HG03066 (cell line): ENCODE measurements at regions not wholly inside any gene's neighbourhood (a gene's known extent, or its start where the extent isn't known, plus 50 kb on each side); places are given as distances from the start of the nearest gene placed in this dataset.

Experiments used
- ATAC-seq: cut with Tn5 transposase; IDR thresholded peaks from one replicate; pipeline ENCODE4 v1.9.1; 2021; ENCODE audit warnings: low read depth; ENCODE audit not compliant: unreplicated experiment

DNA sequence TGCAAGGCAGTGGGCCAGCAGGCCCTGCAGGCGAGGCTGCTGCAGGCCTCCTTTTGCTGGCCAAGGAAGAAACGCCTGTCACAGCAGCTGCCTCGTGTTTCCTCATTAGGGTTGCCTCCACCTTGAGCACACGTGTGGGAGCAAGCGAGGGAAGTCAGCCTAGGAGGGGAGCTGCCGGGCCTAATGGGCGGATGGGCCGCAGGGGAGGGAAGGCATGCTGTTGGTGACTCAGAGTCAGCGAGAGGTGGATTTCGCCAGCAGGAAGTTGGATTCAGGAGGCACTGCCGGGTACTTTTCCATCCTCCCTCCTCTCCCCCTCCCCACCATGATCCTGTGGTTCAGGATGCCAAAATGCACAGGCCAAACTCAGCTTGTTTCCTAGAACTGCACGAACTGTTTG is 498.7 kb downstream of the METTL15 start:
- ATAC-seq: no peak

DNA sequence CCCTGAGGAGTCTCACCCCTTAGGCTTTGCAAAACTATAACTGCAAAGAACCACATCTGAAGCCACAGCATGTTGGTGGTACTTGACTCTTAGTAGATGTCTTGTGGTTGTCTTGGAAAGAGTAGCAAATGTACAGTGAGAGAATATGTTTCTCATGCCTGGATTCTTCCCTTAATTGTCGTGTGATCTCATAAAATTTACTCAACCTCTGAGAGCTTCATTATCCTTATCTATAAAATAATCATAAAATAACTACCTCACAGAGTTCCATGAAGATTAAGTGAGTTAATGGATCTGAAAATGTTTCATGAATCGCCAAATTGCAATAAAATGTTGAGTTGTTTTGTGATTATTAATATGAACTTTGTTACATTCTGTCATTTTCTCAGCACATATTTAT is 491.5 kb downstream of the METTL15 start:
- ATAC-seq: no peak

DNA sequence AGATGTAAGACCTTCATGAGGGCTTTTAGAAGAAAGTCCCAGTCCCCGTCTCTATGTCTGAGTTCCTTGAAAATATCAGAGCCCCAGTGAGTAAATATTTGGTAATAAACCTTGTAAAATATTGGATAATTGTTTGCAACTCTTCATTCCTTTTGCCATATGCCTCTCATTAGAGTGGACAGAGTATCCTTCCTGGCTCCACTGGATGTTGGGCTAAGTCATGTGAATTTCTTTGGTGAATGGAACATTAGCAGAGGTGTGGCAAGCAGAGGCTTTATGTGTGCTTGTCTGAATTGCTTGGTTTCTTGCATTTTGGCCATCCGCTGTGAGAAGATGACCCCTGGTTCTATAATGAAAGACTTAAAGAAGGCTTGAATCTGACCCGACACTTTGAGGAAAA is 490.3 kb downstream of the METTL15 start:
- ATAC-seq: no peak

DNA sequence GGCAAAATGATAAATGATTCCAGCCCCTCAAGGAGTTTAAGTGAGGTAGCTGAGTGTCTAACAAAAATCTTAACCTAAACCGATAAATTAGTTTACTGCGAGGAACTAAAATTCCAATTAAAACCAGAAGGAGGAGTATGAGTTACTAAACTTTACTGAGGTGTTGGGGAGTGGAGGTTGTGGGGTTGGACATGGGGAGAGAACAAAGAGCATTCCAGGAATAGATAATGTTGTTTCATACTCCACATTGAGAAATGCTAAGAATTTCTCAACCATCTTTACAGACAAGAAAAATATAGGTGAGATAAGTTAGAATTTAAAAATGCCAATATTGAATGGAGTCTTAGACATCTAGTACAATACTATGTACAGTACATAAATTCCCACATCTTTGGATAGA is 488.6 kb downstream of the METTL15 start:
- ATAC-seq: no peak

DNA sequence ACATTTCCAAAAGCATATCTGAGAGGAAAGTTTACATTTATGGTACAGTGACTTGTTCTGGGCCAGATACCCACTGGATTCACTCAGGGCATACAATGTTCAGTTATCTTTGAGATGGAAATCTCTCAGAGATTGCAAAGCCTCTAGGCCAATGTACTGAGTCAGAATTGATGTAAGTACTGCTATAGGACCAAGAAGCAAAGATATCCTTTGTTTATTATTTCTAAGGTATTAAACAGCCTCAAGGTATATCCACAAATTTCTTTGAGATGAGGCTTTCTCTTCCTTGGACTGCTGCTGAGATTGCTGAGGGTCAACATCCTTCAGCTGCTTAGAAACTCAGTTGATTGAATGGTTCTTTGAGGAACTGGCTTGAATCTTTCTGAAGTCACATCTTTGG is 484.0 kb downstream of the METTL15 start:
- no peak for ATAC-seq

DNA sequence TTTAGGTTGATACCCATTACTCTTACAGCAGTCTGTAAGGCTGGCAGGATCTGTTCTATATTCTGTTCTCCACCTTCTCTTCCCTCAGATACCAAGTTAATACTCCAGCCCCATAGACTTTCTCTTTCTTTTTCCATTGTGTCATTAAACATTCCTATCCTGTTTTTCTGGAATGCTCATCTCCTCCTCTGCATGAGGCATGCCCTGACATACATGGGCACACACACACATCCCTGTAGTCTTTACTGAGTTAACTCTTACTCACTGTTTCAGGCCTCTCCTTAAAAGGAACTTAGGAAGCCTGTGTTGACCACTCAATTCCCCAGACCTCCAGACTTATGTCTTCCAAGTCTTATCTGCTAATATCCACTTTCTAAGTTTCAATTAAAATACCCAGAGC is 476.8 kb downstream of the METTL15 start:
- no peak for ATAC-seq

DNA sequence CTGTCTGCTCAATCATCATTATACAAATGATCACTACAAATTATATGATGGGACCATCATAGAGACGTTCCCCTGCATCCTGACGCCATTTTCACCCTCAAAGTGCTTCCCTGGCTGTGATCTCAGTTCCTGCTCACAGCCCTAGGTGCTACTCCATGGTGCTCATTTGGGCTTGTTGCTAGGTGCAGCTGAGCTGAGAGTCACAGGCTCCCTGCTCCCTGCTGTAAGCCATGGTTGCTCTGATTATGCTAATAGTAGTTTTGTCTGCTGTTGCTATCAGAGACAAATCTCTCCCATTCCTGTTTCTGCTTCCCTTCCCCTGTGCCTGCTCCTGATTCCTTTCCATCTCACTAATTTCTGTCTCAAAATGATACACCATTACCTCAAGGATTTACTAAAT is 474.3 kb downstream of the METTL15 start:
- ATAC-seq: no peak

DNA sequence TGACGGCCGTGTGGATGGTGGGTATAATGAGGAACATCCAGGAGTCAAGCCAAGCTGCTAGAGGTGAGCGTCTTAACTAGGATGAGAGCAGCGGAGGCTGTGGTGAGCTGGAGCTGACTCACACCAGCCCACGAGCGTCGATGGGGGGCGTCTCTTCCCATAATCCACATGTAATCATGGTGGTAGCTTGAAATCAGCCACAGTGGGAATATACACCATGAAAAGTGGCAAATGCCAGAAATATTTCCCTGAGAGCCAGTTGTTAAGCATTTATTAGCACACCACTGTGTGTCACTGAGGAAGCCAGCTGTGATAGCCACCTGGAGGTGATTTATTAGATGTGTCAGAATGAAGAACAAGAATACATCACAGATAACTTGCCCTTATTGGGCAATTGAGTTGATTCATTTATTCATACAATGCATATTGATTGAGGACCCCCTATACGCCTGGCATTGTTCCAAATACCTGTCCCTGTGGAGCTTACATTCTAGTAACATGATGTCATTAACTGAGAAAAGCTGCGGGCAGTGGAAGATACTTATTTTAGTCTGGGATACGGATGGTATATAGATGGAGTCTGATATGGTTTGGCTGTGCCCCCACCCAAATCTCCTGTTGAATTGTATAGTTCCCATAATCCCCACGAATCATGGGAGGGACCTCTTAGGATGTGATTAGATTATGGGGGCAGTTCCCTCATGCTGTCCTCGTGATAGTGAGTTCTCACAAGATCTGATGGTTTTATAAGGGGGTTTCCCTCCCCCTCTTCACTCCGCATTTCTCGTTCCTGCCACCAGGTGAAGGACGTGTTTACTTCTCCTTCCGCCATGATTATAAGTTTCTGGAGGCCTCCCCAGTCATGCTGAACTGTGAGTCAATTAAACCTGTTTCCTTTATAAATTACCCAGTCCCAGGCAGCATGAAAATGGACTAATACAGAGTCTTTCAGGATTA is 473.4 kb downstream of the METTL15 start:
- no peak for ATAC-seq

DNA sequence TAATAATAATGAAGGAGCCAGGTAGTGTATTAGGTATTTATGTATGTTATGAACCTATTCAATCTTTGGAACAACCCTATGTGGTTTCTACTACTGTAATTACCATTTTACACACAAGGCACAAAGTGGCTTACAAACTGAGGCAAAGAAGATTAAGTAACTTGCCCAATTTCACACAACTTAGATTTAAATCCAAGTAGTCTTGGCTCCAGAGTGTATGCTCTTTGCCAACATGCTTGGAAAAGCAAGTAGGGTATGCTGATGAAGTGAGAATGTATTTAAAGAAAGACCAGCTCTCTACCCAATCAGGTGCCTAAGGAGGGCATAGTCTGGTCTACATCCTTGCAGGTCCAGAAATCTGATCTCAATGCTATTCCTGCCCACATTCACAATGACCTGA is 463.2 kb downstream of the METTL15 start:
- ATAC-seq: no peak

DNA sequence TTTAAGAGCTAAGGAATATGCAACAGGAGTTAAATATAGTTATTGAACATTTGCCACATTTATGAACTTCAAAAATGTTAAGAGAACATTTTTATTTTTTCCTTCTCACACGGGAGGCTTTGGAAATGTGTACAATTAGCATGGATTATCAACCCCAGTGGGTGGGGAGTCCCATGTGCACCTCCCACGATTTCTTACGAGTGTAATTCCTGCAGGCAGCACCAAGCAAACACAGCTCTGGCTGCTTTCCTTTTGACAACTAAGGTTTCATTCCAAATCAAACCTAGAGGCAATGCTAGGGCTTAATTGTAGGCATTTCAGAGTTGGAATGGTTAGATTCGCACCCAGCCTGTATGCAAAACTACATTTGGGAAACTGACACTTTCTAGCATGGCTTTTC is 460.9 kb downstream of the METTL15 start:
- no peak for ATAC-seq

DNA sequence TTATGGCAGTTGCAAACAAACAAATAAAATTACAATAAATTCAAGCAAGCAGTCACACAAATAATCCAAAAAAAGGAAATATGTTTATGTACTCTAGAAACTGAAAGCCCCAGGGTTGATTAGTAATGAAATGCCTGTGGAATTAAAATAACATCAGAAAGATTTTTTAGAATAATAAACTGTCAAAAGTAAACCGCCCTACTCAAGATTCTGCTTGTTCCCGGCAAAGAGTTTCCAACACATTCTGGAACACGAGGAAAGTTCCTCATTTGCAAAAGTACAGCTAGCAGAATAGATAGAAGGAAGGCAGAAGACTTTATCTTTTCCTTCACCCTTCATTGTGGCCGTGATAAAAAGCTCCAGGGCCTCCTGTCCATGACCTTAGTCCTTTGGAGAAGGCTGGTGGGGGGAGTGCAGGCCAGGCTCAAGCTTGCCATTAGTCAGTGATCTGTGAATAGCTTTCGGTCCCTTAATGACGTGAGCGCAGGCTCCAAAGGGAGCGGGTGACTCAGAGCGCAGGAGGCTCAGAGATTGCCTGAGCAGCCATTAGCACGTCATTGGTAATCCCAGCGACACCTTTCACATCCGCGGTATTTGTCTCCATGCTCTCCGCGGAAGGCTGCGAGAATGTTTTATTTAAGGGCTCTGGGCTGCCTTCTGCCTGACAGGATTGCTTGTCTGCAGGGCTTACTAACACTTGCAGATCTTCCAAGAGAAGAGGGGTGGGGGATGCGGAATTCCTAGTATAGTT is 458.3 kb downstream of the METTL15 start:
- no peak for ATAC-seq

DNA sequence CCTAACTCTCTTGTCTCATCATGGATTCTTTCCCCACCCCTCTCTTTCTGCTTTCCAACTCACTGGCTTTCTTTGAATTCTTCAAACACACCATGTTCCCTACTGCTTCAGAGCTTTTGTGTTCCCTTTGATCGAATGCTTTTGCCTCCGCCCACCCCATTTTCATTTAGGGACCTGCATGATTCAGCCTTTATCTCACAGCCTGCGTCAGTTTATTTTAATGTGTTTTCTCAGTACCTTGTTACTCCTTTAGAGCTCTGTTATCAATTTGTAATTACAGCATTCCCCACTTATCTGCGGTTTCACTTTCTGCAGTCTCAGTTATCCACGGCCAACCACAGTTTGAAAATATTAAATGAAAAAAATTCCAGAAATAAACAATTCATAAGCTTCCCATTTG is 451.3 kb downstream of the METTL15 start:
- ATAC-seq: no peak

DNA sequence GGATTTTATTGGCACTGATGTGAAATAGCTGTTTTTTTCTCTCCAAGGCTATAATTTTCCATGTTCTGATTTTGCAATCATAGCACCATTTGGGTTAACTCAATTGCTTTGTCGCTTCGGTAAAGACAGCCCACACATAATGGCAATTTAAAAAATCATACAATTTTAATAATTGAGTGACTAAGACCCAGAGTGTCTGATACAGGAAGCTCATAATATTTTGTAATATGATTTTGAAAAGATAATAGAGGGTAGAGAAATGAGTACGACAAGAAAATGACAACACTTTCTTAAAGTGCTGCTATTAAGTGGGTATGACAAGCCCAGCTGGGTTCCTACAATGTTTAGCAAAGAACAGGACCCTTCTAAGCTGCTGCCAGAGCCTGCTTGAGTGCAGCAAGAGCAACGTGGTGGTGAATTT is 439.1 kb downstream of the METTL15 start:
- no peak for ATAC-seq

DNA sequence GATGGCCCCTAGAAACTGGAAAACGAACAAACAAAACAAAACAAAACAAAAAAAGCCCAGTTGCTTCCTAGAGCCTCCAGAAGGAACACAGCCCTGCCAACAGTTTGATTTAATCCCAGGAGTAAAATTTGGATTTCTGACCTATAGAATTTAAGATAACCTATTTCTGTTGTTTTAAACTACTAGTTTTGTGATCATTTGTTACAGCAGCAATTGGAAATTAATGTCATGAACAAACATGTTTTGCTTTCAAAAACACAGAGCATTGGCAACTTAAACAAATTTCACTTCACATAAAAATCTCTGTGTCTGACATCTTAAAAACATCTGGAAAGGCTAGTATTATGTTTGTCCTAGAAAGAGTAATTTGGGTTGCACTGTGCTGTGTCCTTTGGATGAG is 437.3 kb downstream of the METTL15 start:
- no peak for ATAC-seq

DNA sequence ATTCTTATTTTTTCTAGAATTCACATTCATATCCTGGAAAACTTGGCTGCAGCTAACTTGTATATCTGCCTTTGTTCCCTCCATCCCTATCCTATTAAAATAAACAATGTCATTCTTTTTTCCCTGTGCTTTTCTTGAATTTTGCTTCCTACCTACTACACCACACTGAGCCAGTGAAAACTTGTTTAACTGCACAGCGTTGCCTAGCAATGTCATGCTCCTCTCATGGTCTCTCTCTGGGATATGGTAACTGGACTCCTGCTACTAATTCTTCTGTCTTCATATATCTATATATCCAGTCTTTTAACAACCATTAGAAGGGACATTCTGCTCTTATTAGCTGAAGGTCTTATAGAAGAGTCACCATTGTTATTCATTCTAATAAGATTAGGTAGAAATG is 434.4 kb downstream of the METTL15 start:
- ATAC-seq: no peak

DNA sequence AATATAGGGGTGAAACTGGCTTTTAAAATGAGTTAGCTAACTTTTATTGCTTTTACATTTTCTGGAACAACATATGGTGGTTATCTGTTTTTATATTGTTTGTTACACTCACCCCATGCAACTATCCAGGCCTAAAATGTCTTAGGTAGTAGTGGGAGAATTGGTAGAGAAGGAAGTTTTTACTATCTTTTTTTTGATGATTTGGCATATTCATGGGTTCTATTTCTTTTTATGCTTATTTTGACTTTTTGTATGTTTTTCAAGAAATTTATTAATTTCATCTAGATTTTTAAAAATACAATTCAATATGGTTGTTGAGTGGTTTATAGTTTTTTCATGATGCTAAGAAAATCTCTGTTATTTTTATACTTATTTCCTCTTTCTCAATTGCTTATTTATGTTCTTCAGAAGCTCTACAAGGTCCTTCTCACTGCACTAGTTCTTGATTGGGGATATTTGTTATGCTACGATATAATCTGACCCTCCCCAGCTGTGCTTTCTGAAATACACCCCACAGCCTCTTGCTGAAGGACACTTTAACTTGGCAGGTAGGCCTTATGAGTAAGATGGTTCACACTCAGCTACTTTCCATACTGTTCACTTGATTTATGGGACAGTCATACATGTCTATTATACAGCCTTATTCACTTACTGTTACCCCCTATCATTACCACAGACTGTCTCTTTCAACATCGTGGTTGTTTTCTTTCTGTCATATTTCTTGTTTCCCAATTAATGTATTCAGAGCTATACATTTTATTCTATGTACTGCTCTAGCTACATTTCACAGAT is 431.2 kb downstream of the METTL15 start:
- ATAC-seq: no peak

DNA sequence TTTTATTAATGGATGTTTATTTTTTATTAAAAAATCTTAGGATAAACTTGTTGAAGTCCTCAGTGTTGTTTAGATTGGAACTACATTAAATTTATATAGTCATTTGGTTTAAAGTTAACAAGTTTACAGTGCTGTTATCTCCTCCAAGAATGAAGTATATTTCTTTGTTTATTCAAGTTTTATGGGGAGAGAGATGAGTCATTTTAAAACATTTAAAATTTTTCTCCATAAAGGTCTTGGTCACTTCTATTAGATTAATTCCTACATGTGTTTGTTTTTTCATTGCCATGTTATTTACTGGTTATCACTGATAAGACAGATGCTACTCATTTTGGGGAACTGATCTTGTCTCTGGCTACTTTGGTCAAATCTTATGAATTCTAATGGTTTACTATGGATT is 429.6 kb downstream of the METTL15 start:
- no peak for ATAC-seq

DNA sequence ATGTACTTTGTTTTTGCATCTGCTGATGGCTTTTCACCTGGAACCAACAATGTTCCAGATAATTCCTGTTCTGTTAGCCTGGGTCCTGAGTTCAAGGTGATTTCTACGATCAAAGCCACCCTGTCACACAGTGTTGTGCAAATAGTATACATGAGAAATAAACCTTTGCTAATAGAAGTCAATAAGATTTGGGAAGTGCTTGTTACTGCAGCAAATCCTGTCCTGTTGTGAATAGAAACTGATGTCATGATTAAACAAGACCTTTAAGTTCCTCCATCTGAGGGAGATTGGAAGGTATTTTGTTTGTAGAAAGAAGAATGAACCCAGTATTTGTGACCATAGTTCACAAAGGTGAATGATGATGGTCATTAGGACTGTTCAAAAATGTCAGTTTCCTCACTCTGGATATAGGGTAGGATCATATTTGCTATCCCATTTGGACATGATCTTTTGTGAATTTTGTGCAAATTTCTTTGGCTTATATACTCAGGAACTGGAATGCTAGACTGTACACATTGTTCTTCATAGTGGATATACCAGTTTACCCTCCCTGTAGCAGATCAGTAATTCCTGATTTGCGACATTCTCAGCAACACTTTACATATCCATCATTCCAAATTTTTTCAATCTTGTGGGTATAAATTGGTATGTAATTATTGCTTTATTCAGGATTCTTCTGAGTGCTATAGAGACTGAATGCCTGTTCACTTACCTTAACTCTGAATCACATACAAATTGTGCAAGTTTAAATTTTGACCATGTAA is 428.5 kb downstream of the METTL15 start:
- no peak for ATAC-seq

DNA sequence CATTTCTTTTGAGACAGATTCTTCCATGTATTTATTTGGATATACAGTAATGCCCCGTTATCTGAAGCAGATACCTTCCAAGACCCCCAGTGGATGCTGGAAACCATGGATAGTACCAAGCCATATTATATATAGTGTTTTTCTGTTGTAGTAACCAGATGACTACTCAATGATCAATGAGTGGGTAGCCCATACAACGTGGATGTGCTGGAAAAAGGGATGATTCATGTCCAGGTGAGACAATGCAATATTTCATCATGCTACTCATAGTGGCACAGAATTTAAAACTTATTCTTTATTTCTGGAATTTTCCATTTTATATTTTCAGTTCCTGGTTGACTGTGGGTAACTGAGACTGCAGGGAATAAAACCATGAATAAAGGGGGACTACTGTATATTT is 427.5 kb downstream of the METTL15 start:
- no peak for ATAC-seq
